ENCODE measurements at regions not wholly inside any gene's neighbourhood (a gene's known extent, or its start where the extent isn't known, plus 50 kb on each side); places are given as distances from the start of the nearest gene placed in this dataset.
"Not testable (repeated sequence)": the region's sequence is repeated elsewhere in the genome, so short reads cannot be mapped to it uniquely, and the experiment has no call there.

DNA sequence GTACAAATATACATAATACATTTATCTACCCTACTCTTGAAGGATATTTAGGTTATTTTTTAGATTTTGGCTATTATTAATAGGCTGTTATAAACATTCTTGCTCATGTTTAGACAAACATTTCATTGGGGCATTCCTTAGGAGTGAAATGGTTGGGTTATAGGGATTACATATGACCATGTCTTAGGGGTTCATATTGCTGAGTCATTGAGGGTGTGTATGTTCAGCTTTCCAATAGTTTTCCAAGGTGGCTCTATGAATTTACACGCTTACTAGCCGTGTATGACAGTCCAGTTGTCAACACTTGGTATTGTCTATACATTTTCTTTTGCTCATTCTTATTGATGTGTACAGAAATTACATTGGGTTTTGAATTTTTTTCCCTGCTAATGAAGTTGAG is 125.8 kb downstream of the OXSM start:
- TF ChIP-seq, protein P1, sequence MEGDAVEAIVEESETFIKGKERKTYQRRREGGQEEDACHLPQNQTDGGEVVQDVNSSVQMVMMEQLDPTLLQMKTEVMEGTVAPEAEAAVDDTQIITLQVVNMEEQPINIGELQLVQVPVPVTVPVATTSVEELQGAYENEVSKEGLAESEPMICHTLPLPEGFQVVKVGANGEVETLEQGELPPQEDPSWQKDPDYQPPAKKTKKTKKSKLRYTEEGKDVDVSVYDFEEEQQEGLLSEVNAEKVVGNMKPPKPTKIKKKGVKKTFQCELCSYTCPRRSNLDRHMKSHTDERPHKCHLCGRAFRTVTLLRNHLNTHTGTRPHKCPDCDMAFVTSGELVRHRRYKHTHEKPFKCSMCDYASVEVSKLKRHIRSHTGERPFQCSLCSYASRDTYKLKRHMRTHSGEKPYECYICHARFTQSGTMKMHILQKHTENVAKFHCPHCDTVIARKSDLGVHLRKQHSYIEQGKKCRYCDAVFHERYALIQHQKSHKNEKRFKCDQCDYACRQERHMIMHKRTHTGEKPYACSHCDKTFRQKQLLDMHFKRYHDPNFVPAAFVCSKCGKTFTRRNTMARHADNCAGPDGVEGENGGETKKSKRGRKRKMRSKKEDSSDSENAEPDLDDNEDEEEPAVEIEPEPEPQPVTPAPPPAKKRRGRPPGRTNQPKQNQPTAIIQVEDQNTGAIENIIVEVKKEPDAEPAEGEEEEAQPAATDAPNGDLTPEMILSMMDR (IDR thresholded peaks at IDR 0.05) = no peak
- TF ChIP-seq POLR2AphosphoS5 (IDR thresholded peaks at IDR 0.05; ENCODE audit: insufficient read depth in 1 of 2, low read depth in 1 of 2) (no peak), POLR2A (IDR thresholded peaks at IDR 0.05) (no peak)
- Histone ChIP-seq H3K27ac (no peak overlapping the region), H3K4me3 (no peak overlapping the region), H3K9me3 (no peaks in the 10 kb centered on the region), H3K27me3 (no peaks in the 10 kb centered on the region), H3K36me3 (no peaks in the 10 kb centered on the region), H3K4me1 (no peaks in the 10 kb centered on the region)
- intact Hi-C loops (cut with DNase I) = no loop called here
- no peak for DNase-seq (ENCODE audit: extremely low spot score in 2 of 2)

DNA sequence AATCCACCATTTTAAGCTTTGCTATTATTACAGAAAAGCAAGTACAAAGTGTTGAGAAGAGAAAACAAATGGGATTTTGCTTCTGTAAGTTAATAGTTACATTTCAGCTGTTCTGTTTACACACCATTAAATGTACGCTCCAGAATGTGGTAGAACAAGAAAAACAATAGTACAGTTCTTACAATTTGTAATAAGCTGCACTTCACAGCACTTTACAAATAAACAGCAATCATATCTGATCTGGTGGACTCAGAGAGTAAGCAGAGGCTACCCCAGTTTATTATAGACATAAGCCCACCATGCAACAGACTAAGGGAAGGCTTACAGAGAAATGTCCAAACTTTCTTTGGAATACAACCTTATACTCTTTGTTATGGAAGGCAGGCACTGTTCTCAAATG is 126.4 kb downstream of the OXSM start:
- intact Hi-C loops (cut with DNase I) = no loop called here
- DNase-seq (ENCODE audit: extremely low spot score in 2 of 2) = no peak
- no peak overlapping the region for H3K4me3 ChIP-seq
- no peaks in the 10 kb centered on the region for H3K27me3 ChIP-seq
- H3K27ac ChIP-seq = no peak overlapping the region
- H3K36me3 ChIP-seq = no peaks in the 10 kb centered on the region
- TF ChIP-seq, protein P1 (IDR thresholded peaks at IDR 0.05) = no peak
- TF ChIP-seq POLR2AphosphoS5 (IDR thresholded peaks at IDR 0.05; ENCODE audit: insufficient read depth in 1 of 2, low read depth in 1 of 2) (no peak), POLR2A (IDR thresholded peaks at IDR 0.05) (no peak)
- no peaks in the 10 kb centered on the region for H3K4me1 ChIP-seq
- H3K9me3 ChIP-seq = no peaks in the 10 kb centered on the region

DNA sequence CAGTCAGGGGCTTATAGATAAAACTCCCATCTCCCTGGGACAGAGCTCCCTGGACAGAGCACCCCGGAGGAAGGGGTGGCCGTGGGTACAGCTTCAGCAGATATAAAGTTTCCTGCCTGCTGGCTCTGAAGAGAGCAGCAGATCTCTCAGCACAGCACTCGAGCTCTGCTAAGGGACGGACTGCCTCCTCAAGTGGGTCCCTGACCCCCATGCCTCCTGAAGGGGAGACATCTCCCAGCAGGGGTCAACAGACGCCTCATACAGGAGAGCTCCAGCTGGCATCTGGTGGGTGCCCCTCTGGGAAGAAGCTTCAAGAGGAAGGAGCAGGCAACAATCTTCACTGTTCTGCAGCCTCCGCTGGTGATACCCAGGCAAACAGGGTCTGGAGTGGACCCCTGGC is 142.1 kb downstream of the OXSM start:
- DNase-seq (ENCODE audit: extremely low spot score in 2 of 2); H3K27me3 ChIP-seq; H3K27ac ChIP-seq; H3K4me3 ChIP-seq; intact Hi-C loops (cut with DNase I); H3K36me3 ChIP-seq; H3K4me1 ChIP-seq; H3K9me3 ChIP-seq: not testable (repeated sequence)

DNA sequence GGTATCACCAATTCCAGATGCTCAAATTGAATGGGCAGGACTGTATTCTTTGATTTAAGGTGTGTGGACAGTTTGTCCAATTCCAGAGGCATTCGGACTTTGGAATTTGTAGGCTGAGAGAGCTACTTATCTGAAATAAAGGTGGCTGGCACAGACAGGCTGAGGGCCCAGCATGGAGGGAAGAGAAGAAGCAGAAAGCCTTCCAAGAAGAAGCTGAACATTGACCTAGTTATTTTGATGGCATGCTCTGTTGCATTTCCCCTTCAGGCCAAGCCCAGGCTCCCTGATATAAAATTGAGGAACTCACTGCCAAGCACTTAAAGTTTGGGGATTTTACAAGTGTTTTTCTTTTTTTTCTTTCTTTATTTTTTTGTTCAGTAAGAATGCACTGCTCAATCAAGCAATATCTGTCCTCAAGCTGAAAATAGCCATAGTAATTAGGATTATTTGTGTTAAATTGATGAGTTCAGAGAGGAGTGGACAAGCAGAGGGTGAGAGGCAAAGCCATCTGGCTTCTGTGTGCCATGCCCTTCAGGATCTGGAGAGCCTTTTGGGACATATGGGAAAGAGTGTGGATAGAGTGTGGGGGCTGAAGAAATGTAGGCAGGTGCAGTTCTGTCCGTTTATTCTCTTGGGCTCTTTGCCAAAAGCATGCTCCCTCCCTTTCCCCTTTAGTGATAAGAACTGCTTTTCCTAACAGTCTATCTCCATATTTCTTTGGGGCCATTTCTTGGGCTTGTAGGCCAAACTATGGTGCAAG is 148.9 kb downstream of the OXSM start:
- Histone ChIP-seq H3K9me3 (no peaks in the 10 kb centered on the region), H3K4me3 (no peak overlapping the region), H3K27me3 (no peaks in the 10 kb centered on the region), H3K4me1 (no peaks in the 10 kb centered on the region), H3K27ac (no peak overlapping the region), H3K36me3 (no peaks in the 10 kb centered on the region)
- no peak for DNase-seq (ENCODE audit: extremely low spot score in 2 of 2)
- no peak for TF ChIP-seq POLR2A (IDR thresholded peaks at IDR 0.05)
- TF ChIP-seq, protein P1 (IDR thresholded peaks at IDR 0.05) = no peak
- no peak for TF ChIP-seq POLR2AphosphoS5 (IDR thresholded peaks at IDR 0.05; ENCODE audit: insufficient read depth in 1 of 2, low read depth in 1 of 2)
- intact Hi-C loops (cut with DNase I) = no loop called here

DNA sequence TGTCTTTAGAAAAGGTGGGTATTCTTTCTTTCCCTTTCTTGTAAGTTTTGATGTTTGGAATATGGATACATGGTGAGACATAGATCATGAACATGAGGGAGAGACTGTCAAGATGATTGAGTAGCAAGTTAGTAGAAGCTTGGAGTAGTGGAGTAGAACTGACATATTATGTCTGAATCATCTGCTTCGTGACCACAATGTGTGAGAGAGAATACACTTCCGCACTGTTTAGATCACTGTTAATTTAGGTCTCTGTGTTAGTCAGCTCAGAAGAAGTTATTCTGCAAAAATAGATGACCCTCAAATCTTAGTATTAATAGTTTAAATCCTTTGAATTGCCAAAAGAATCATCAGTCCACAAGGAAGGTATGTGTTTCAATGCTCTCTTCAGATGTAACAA is 151.0 kb downstream of the OXSM start:
- intact Hi-C loops (cut with DNase I) = no loop called here
- Histone ChIP-seq H3K4me1 (no peaks in the 10 kb centered on the region), H3K27ac (no peak overlapping the region), H3K36me3 (no peaks in the 10 kb centered on the region), H3K4me3 (no peak overlapping the region), H3K9me3 (no peaks in the 10 kb centered on the region), H3K27me3 (no peaks in the 10 kb centered on the region)
- DNase-seq (ENCODE audit: extremely low spot score in 2 of 2) = no peak
- TF ChIP-seq POLR2AphosphoS5 (IDR thresholded peaks at IDR 0.05; ENCODE audit: insufficient read depth in 1 of 2, low read depth in 1 of 2) = no peak
- TF ChIP-seq, protein P1 (IDR thresholded peaks at IDR 0.05) = no peak
- no peak for TF ChIP-seq POLR2A (IDR thresholded peaks at IDR 0.05)

Measured in vagina (tissue), 2 donors.